IMR-90 (cell line): ENCODE measurements at regions not wholly inside any gene's neighbourhood (a gene's known extent, or its start where the extent isn't known, plus 50 kb on each side); places are given as distances from the start of the nearest gene placed in this dataset.
A peak's percentile ranks its signal among the peaks of the same experiment; 100 is the strongest.

Source experiments
- ATAC-seq: fragments of 200-7000 bp; cut with Tn5 transposase; 2 replicates; pipeline ENCODE4 v1.9.1; 2020; ENCODE audit warnings: low read depth, mild to moderate bottlenecking, moderate library complexity
- BruUV-seq: library from RNA; stranded (reverse); fragments of 400-500 nt; replicated peaks from 2 replicates; lab custom pipeline; 2021; lab: Mats Ljungman, UMichigan
- CTCF ChIA-PET: fragments of 300-600 bp; formaldehyde crosslinking; extraction: SDS; loops from one replicate; lab custom pipeline; 2021; ENCODE audit warnings: antibody characterized with exemption; lab: Yijun Ruan, JAX
- POLR2A ChIA-PET: fragments of 300-600 bp; sonication (Branson Sonifier 250); formaldehyde crosslinking; loops from one replicate; lab custom pipeline; 2022; ENCODE audit warnings: antibody characterized with exemption; ENCODE audit not compliant: unreplicated experiment; lab: Charles Lee
- DNase-seq: peaks from one replicate; pipeline ENCODE4 v3.0.0; 2013
- H2AFZ ChIP-seq: replicated peaks from 2 replicates; pipeline ENCODE3; 2013; ENCODE audit warnings: low read length, mild to moderate bottlenecking; ENCODE audit not compliant: poor library complexity
- H2AK5ac ChIP-seq: 2 replicates; pipeline ENCODE4 v1.6.1; 2013; ENCODE audit warnings: low read depth, low read length, inconsistent platforms
- H2AK9ac ChIP-seq: replicated peaks from 2 replicates; pipeline ENCODE3; 2013; ENCODE audit warnings: mild to moderate bottlenecking, low read depth, low read length, moderate library complexity; ENCODE audit not compliant: poor library complexity
- H2BK120ac ChIP-seq: 2 replicates; pipeline ENCODE4 v1.6.1; 2013; ENCODE audit warnings: low read depth, low read length, inconsistent platforms
- H2BK15ac ChIP-seq: 3 replicates; pipeline ENCODE4 v1.6.1; 2013; ENCODE audit warnings: low read depth, low read length, inconsistent platforms
- H2BK20ac ChIP-seq: 2 replicates; pipeline ENCODE4 v1.6.1; 2013; ENCODE audit warnings: low read depth, mild to moderate bottlenecking, inconsistent platforms, low read length, moderate library complexity
- H2BK5ac ChIP-seq: 2 replicates; pipeline ENCODE4 v1.6.1; 2013; ENCODE audit warnings: mild to moderate bottlenecking, low read depth, low read length, inconsistent platforms; ENCODE audit not compliant: poor library complexity, severe bottlenecking
- H3K14ac ChIP-seq: replicated peaks from 2 replicates; pipeline ENCODE4 v1.6.1; 2013; ENCODE audit warnings: low read depth, low read length, inconsistent platforms
- H3K18ac ChIP-seq: 2 replicates; pipeline ENCODE4 v1.6.1; 2013; ENCODE audit warnings: low read depth, low read length, control low read depth
- H3K23ac ChIP-seq: 2 replicates; pipeline ENCODE4 v1.6.1; 2013; ENCODE audit warnings: low read depth, low read length, inconsistent platforms
- H3K27ac ChIP-seq: 2 replicates; pipeline ENCODE4 v1.5.1; 2013; ENCODE audit warnings: mild to moderate bottlenecking, control low read depth, low read length; ENCODE audit not compliant: insufficient read depth
- H3K27me3 ChIP-seq: 2 replicates; pipeline ENCODE4 v1.6.1; 2013; ENCODE audit warnings: low read length; ENCODE audit not compliant: control insufficient read depth, insufficient read depth
- H3K36me3 ChIP-seq: 2 replicates; pipeline ENCODE4 v1.6.1; 2013; ENCODE audit warnings: low read length, mixed read lengths; ENCODE audit not compliant: control insufficient read depth, insufficient read depth
- H3K4ac ChIP-seq: 2 replicates; pipeline ENCODE4 v1.6.1; 2013; ENCODE audit warnings: low read depth, low read length, inconsistent platforms
- H3K4me1 ChIP-seq: 2 replicates; pipeline ENCODE4 v1.6.1; 2013; ENCODE audit warnings: low read length, mixed read lengths; ENCODE audit not compliant: control insufficient read depth, insufficient read depth
- H3K4me2 ChIP-seq: 2 replicates; pipeline ENCODE4 v1.6.1; 2013; ENCODE audit warnings: low read depth, mild to moderate bottlenecking, control low read depth, low read length, moderate library complexity
- H3K4me3 ChIP-seq: 2 replicates; pipeline ENCODE4 v1.5.1; 2013; ENCODE audit warnings: low read depth, mild to moderate bottlenecking, control low read depth, low read length, moderate library complexity; ENCODE audit not compliant: insufficient read depth
- H3K56ac ChIP-seq: 2 replicates; pipeline ENCODE4 v1.6.1; 2013; ENCODE audit warnings: low read length, inconsistent platforms; ENCODE audit not compliant: insufficient read depth; ENCODE audit errors: extremely low read depth
- H3K79me1 ChIP-seq, 2 experiments: 2 replicates each; pipeline ENCODE4 v1.6.1; 2013; ENCODE audit warnings: low read length in 2 of 2, inconsistent platforms in 1 of 2, low read depth in 1 of 2
- H3K9ac ChIP-seq: 2 replicates; pipeline ENCODE4 v1.6.1; 2013; ENCODE audit warnings: low read depth, low read length, control low read depth
- H3K9me1 ChIP-seq: 2 replicates; pipeline ENCODE4 v1.6.1; 2013; ENCODE audit warnings: low read length, inconsistent platforms; ENCODE audit not compliant: insufficient read depth
- H3K9me3 ChIP-seq: 2 replicates; pipeline ENCODE4 v1.6.1; 2013; ENCODE audit warnings: low read length; ENCODE audit not compliant: control insufficient read depth, insufficient read depth
- H4K20me1 ChIP-seq: 2 replicates; pipeline ENCODE4 v1.6.1; 2013; ENCODE audit warnings: low read length, inconsistent platforms; ENCODE audit not compliant: insufficient read depth
- H4K5ac ChIP-seq: 2 replicates; pipeline ENCODE4 v1.6.1; 2013; ENCODE audit warnings: mild to moderate bottlenecking, low read depth, low read length, control low read depth
- H4K8ac ChIP-seq, 2 experiments: 2 replicates each; pipeline ENCODE4 v1.6.1; 2013; ENCODE audit warnings: low read depth in 2 of 2, low read length in 2 of 2, control low read depth in 1 of 2, inconsistent platforms in 1 of 2
- H4K91ac ChIP-seq: 2 replicates; pipeline ENCODE4 v1.6.1; 2013; ENCODE audit warnings: low read depth, low read length, inconsistent platforms; ENCODE audit not compliant: insufficient read depth
- BHLHE40 ChIP-seq: fragments of 150-350 bp; IDR thresholded peaks from 2 replicates; pipeline ENCODE4 v1.6.1; 2016; ENCODE audit warnings: mild to moderate bottlenecking, low read depth, low read length
- CHD1 ChIP-seq: IDR thresholded peaks from 2 replicates; pipeline ENCODE4 v1.6.1; 2012; ENCODE audit warnings: low read depth, low read length, improper control_type of control experiment
- CTCF ChIP-seq: conservative IDR thresholded peaks from 2 replicates; pipeline ENCODE4 v1.5.1; 2012; ENCODE audit warnings: mild to moderate bottlenecking, low read depth, low read length, improper control_type of control experiment
- MAFK ChIP-seq: IDR thresholded peaks from 2 replicates; pipeline ENCODE4 v1.6.1; 2012; ENCODE audit warnings: low read depth, low read length, improper control_type of control experiment
- MXI1 ChIP-seq: IDR thresholded peaks from 2 replicates; pipeline ENCODE4 v1.6.1; 2012; ENCODE audit warnings: low read depth, mild to moderate bottlenecking, low read length, moderate library complexity, borderline replicate concordance
- RAD21 ChIP-seq: IDR thresholded peaks from 2 replicates; pipeline ENCODE4 v1.6.1; 2012; ENCODE audit warnings: low read length, improper control_type of control experiment
- RCOR1 ChIP-seq: IDR thresholded peaks from 2 replicates; pipeline ENCODE4 v1.6.1; 2012; ENCODE audit warnings: mild to moderate bottlenecking, low read length, improper control_type of control experiment; ENCODE audit not compliant: insufficient replicate concordance
- SMC3 ChIP-seq: fragments of 150-350 bp; IDR thresholded peaks from 2 replicates; pipeline ENCODE4 v1.6.1; 2016; ENCODE audit warnings: low read depth, mild to moderate bottlenecking, antibody characterized with exemption, low read length, moderate library complexity
- WGBS, 2 experiments: methylation state at CpG; one replicate each; pipeline versions ENCODE4 v1.1.5 to v1.1.7; 2013; ENCODE audit warnings: missing lambda C conversion rate in 2 of 2; ENCODE audit not compliant: insufficient read length in 1 of 2; ENCODE audit errors: extremely low coverage in 2 of 2; 5-methylcytosine and 5-hydroxymethylcytosine counted together
- dilution Hi-C: fragments of 300-500 bp; cut with HindIII; formaldehyde crosslinking; loops from one replicate; pipeline ENCODE4 v1.14.3; 2018; ENCODE audit warnings: low sequenced_read_pairs; ENCODE audit not compliant: unreplicated experiment
- in situ Hi-C: fragments of 300-500 bp; cut with MboI; formaldehyde crosslinking; loops from 3 replicates; pipeline ENCODE4 v1.14.3; 2019; ENCODE audit warnings: low sequenced_read_pairs, inconsistent platforms, mixed read lengths
- intact Hi-C: fragments of 100-400 bp; cut with micrococcal nuclease; formaldehyde crosslinking; loops from 2 replicates; pipeline ENCODE4 v1.10.0; 2022

- TF ChIP-seq MXI1 (no peak), MAFK (no peak), BHLHE40 (no peak), RAD21 (no peak), CTCF (no peak), CHD1 (no peak), RCOR1 (no peak), SMC3 (no peak)
- H3K4me2 ChIP-seq = no peak overlapping the region
- H3K4me3 ChIP-seq = no peak overlapping the region
- no peaks in the 10 kb centered on the region for H3K4me1 ChIP-seq
- no peak overlapping the region for H4K8ac ChIP-seq
- no peak overlapping the region for H2AFZ ChIP-seq
- no peak for ATAC-seq
- no peaks in the 10 kb centered on the region for H3K27me3 ChIP-seq
- H3K36me3 ChIP-seq = no peaks in the 10 kb centered on the region
- H4K5ac ChIP-seq = no peak overlapping the region
- H3K14ac ChIP-seq = no peak overlapping the region
- H2BK120ac ChIP-seq = no peak overlapping the region
- CTCF ChIA-PET = no interaction called here
- no peak overlapping the region for H2BK20ac ChIP-seq
- POLR2A ChIA-PET = no interaction called here
- H3K56ac ChIP-seq = no peak overlapping the region
- in situ Hi-C loops (no loop called here), intact Hi-C loops (no loop called here), dilution Hi-C loops (no loop called here)
- no peaks in the 10 kb centered on the region for H3K9me3 ChIP-seq
- WGBS, 2 experiments = no CpG with 5 or more reads among the region's 1 CpG
- no peak overlapping the region for H3K27ac ChIP-seq
- H3K18ac ChIP-seq = no peak overlapping the region
- no peak overlapping the region for H2AK5ac ChIP-seq
- no peak overlapping the region for H2BK5ac ChIP-seq
- H2BK15ac ChIP-seq = no peak overlapping the region
- H3K9ac ChIP-seq = no peak overlapping the region
- H3K23ac ChIP-seq = no peak overlapping the region
- DNase-seq = peak; percentile 10
- no peak overlapping the region for H2AK9ac ChIP-seq
- no peaks in the 10 kb centered on the region for H4K20me1 ChIP-seq
- no TSS peak for BruUV-seq
- H3K9me1 ChIP-seq = no peaks in the 10 kb centered on the region
- no peak overlapping the region for H3K4ac ChIP-seq
- no peaks in the 10 kb centered on the region for H3K79me1 ChIP-seq
- H4K91ac ChIP-seq = no peak overlapping the region
Observed at GRCh38 chr2:150007815-150008430, 420.3 kb upstream of the MMADHC start.
